Neural cell (in vitro differentiated cells): ENCODE measurements at regions not wholly inside any gene's neighbourhood (a gene's known extent, or its start where the extent isn't known, plus 50 kb on each side); places are given as distances from the start of the nearest gene placed in this dataset.

Source experiments
- H2AFZ ChIP-seq: fragments of 200-600, 300-800 bp; sonication (generic), shearing (Covaris generic); 2 replicates; pipeline ENCODE4 v1.6.0; 2014; ENCODE audit warnings: low read depth, mild to moderate bottlenecking, antibody characterized with exemption, low read length, moderate library complexity
- H3F3A ChIP-seq: fragments of 200-600 bp; shearing (Covaris generic); 2 replicates; pipeline ENCODE4 v1.6.1; 2016; ENCODE audit warnings: mild to moderate bottlenecking, moderate library complexity, mixed read lengths, antibody characterized with exemption, low read length; ENCODE audit not compliant: insufficient read depth, poor library complexity, severe bottlenecking
- H3K27ac ChIP-seq: fragments of 200-600, 300-800 bp; sonication (generic), shearing (Covaris generic); 2 replicates; pipeline ENCODE4 v1.5.1; 2014; ENCODE audit warnings: mild to moderate bottlenecking, low read length, moderate library complexity
- H3K27me3 ChIP-seq: fragments of 300-800, 200-600 bp; sonication (generic), shearing (Covaris generic); 2 replicates; pipeline ENCODE4 v1.6.0; 2014; ENCODE audit warnings: mild to moderate bottlenecking, low read depth, low read length, moderate library complexity; ENCODE audit not compliant: insufficient read depth
- H3K36me3 ChIP-seq: fragments of 300-800, 200-600 bp; sonication (generic), shearing (Covaris generic); 2 replicates; pipeline ENCODE4 v1.5.1; 2014; ENCODE audit warnings: mild to moderate bottlenecking, antibody characterized with exemption, low read length, moderate library complexity; ENCODE audit not compliant: insufficient read depth
- H3K4me2 ChIP-seq: fragments of 300-800, 200-600 bp; sonication (generic), shearing (Covaris generic); 2 replicates; pipeline ENCODE4 v1.6.0; 2014; ENCODE audit warnings: mild to moderate bottlenecking, low read length
- H3K4me3 ChIP-seq: fragments of 300-800, 200-600 bp; sonication (generic), shearing (Covaris generic); 2 replicates; pipeline ENCODE4 v1.5.1; 2014; ENCODE audit warnings: mild to moderate bottlenecking, low read length, moderate library complexity
- H3K79me2 ChIP-seq: fragments of 200-600 bp; shearing (Covaris generic); replicated peaks from 2 replicates; pipeline ENCODE4 v1.6.0; 2014; ENCODE audit warnings: mild to moderate bottlenecking, low read length, moderate library complexity; ENCODE audit not compliant: insufficient read depth
- H3K9ac ChIP-seq: fragments of 300-800, 200-600 bp; sonication (generic), shearing (Covaris generic); 2 replicates; pipeline ENCODE4 v1.6.1; 2016; ENCODE audit warnings: mild to moderate bottlenecking, low read length, mixed read lengths
- H3K9me2 ChIP-seq: fragments of 200-600 bp; shearing (Covaris generic); 2 replicates; pipeline ENCODE4 v1.6.1; 2016; ENCODE audit warnings: mild to moderate bottlenecking, low read length, mixed read lengths; ENCODE audit not compliant: insufficient read depth
- H3K9me3 ChIP-seq: fragments of 200-600, 300-800 bp; sonication (generic), shearing (Covaris generic); 2 replicates; pipeline ENCODE4 v1.6.1; 2016; ENCODE audit warnings: mild to moderate bottlenecking, mixed run types, low read length, moderate library complexity, mixed read lengths
- H4K20me1 ChIP-seq: fragments of 200-600 bp; shearing (Covaris generic); 2 replicates; pipeline ENCODE4 v1.6.1; 2016; ENCODE audit warnings: mild to moderate bottlenecking, mixed run types; ENCODE audit not compliant: insufficient read depth
- CTCF ChIP-seq: fragments of 450-650 bp; IDR thresholded peaks from 2 replicates; pipeline ENCODE4 v1.5.1; 2014; ENCODE audit warnings: antibody characterized with exemption, mild to moderate bottlenecking, moderate library complexity; ENCODE audit not compliant: poor library complexity, severe bottlenecking
- EP300 ChIP-seq: fragments of 450-650 bp; conservative IDR thresholded peaks from 2 replicates; pipeline ENCODE4 v1.6.1; 2014; ENCODE audit warnings: antibody characterized with exemption, mild to moderate bottlenecking, moderate library complexity; ENCODE audit not compliant: poor library complexity, severe bottlenecking
- EZH2 ChIP-seq: fragments of 200-600, 300-800 bp; shearing (Covaris generic), sonication (generic); IDR thresholded peaks from 2 replicates; pipeline ENCODE4 v1.6.1; 2014; ENCODE audit warnings: antibody characterized with exemption, low read length, borderline replicate concordance, mild to moderate bottlenecking; ENCODE audit not compliant: insufficient read depth, poor library complexity, severe bottlenecking
- MXI1 ChIP-seq: fragments of 450-650 bp; conservative IDR thresholded peaks from 2 replicates; pipeline ENCODE4 v1.6.1; 2014; ENCODE audit warnings: antibody characterized with exemption, mild to moderate bottlenecking; ENCODE audit not compliant: poor library complexity, severe bottlenecking
- POLR2AphosphoS5 ChIP-seq: IDR thresholded peaks from 2 replicates; pipeline ENCODE4 v1.6.1; 2012
- RAD21 ChIP-seq: fragments of 450-650 bp; conservative IDR thresholded peaks from 2 replicates; pipeline ENCODE4 v1.6.1; 2014; ENCODE audit warnings: antibody characterized with exemption, mild to moderate bottlenecking, moderate library complexity
- REST ChIP-seq: IDR thresholded peaks from 2 replicates; pipeline ENCODE4 v1.6.1; 2012; ENCODE audit warnings: borderline replicate concordance
- SMC3 ChIP-seq: fragments of 450-650 bp; conservative IDR thresholded peaks from 2 replicates; pipeline ENCODE4 v1.6.1; 2014; ENCODE audit warnings: antibody characterized with exemption, mild to moderate bottlenecking, moderate library complexity; ENCODE audit not compliant: poor library complexity
- TAF1 ChIP-seq: IDR thresholded peaks from 2 replicates; pipeline ENCODE4 v1.6.1; 2012; ENCODE audit warnings: low read depth

- Histone ChIP-seq H3K36me3 (no peaks in the 10 kb centered on the region), H3K9me2 (no peaks in the 10 kb centered on the region), H3F3A (no peaks in the 10 kb centered on the region), H3K9me3 (no peaks in the 10 kb centered on the region), H3K9ac (no peak overlapping the region), H3K27ac (no peak overlapping the region), H4K20me1 (no peaks in the 10 kb centered on the region), H3K4me2 (no peak overlapping the region), H2AFZ (no peak overlapping the region), H3K4me3 (no peak overlapping the region), H3K27me3 (no peaks in the 10 kb centered on the region), H3K79me2 (no peaks in the 10 kb centered on the region)
- no peak for TF ChIP-seq RAD21
- no peak for TF ChIP-seq REST
- no peak for TF ChIP-seq EZH2
- TF ChIP-seq SMC3, result no peak
- no peak for TF ChIP-seq CTCF
- no peak for TF ChIP-seq POLR2AphosphoS5
- TF ChIP-seq EP300, result no peak
- no peak for TF ChIP-seq MXI1
- no peak for TF ChIP-seq TAF1
Observed at GRCh38 chr5:18544421-18544820, 910.2 kb downstream of the TAF11L14 start.

DNA sequence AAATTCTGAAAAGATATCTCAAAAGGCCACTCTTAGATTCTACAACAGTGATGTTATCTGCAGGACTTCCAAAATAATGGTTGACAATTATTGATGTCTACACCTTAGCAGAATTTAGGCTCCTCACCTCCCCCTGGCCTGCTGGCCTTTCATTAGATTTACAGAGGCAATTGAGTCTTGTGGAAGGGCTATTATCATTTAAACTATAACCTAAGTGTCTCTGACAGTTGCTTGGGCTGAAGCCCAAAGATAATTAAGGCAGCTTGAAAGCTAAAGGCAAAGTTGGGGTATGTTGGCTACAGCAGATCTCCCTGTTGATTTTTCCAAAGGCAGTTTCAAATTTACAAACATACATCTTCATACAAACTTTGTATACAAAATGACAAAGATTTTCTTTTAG, 912.3 kb downstream of the TAF11L14 start:
- Histone ChIP-seq H3F3A (no peaks in the 10 kb centered on the region), H4K20me1 (no peaks in the 10 kb centered on the region), H3K79me2 (no peaks in the 10 kb centered on the region), H3K4me3 (no peak overlapping the region), H3K9me2 (no peaks in the 10 kb centered on the region), H3K9me3 (no peaks in the 10 kb centered on the region), H2AFZ (no peak overlapping the region), H3K9ac (no peak overlapping the region), H3K27me3 (no peaks in the 10 kb centered on the region), H3K36me3 (no peaks in the 10 kb centered on the region), H3K27ac (no peak overlapping the region), H3K4me2 (no peak overlapping the region)
- no peak for TF ChIP-seq TAF1
- TF ChIP-seq POLR2AphosphoS5, result no peak
- no peak for TF ChIP-seq SMC3
- TF ChIP-seq EP300, result no peak
- no peak for TF ChIP-seq EZH2
- TF ChIP-seq RAD21, result no peak
- no peak for TF ChIP-seq MXI1
- TF ChIP-seq REST, result no peak
- TF ChIP-seq CTCF, result no peak
